ENCODE measurements at regions not wholly inside any gene's neighbourhood (a gene's known extent, or its start where the extent isn't known, plus 50 kb on each side); places are given as distances from the start of the nearest gene placed in this dataset.

DNA sequence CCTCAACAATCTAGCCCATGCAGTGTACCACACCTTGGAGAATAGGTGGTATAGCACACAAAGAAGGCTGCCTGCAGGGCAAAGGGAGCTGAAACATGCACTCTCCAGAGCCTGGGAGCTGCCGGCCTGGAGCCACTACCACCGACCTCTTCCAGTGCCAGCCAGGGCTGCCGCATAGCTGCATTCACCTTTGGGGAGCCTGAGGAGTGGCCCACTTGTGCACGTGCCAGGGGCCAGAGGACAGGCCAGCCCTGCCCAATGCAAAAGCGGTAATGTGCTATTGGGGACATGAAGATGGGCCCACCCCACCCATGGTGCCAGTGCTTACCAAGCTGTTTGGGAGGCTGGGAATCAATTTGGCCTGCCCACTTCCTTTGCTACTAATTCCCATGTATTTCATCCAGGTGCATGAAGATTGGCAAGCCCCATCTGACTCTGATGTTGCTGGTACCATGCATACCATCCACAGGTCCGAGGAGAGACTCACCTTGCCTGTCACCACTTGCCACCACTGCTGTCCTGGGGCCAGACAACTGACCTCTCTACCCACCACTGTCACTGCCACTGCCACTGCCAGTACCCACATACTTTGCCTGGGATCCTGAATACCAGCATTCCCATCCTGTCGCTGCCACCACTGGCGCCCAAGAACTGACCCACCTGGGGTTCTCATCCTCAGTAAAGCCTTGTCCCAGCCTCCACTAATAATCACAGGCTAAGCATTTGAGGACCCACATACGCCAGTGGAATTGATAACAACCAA is 506.9 kb downstream of the MAGEB5 start:
- TF ChIP-seq POLR2AphosphoS5 (IDR thresholded peaks at IDR 0.05) (no peak), POLR2A (IDR thresholded peaks at IDR 0.05) (no peak), EP300 (IDR thresholded peaks at IDR 0.05) (no peak)
- TF ChIP-seq, protein P1, sequence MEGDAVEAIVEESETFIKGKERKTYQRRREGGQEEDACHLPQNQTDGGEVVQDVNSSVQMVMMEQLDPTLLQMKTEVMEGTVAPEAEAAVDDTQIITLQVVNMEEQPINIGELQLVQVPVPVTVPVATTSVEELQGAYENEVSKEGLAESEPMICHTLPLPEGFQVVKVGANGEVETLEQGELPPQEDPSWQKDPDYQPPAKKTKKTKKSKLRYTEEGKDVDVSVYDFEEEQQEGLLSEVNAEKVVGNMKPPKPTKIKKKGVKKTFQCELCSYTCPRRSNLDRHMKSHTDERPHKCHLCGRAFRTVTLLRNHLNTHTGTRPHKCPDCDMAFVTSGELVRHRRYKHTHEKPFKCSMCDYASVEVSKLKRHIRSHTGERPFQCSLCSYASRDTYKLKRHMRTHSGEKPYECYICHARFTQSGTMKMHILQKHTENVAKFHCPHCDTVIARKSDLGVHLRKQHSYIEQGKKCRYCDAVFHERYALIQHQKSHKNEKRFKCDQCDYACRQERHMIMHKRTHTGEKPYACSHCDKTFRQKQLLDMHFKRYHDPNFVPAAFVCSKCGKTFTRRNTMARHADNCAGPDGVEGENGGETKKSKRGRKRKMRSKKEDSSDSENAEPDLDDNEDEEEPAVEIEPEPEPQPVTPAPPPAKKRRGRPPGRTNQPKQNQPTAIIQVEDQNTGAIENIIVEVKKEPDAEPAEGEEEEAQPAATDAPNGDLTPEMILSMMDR (IDR thresholded peaks at IDR 0.05): no peak
